Activated CD4-positive, alpha-beta T cell treated with anti-CD3 and anti-CD28 coated beads, Interleukin-2, Interleukin-4, amounts not matched to agents 100 ng/mL and 50 ng/mL, durations not matched to agents 16 hours and 8 hours (primary cell): ENCODE measurements at regions not wholly inside any gene's neighbourhood (a gene's known extent, or its start where the extent isn't known, plus 50 kb on each side); places are given as distances from the start of the nearest gene placed in this dataset.

Experiments
- DNase-seq: peaks from one replicate; pipeline ENCODE4 v3.0.0-alpha.2; 2020; ENCODE audit warnings: low spot score

DNA sequence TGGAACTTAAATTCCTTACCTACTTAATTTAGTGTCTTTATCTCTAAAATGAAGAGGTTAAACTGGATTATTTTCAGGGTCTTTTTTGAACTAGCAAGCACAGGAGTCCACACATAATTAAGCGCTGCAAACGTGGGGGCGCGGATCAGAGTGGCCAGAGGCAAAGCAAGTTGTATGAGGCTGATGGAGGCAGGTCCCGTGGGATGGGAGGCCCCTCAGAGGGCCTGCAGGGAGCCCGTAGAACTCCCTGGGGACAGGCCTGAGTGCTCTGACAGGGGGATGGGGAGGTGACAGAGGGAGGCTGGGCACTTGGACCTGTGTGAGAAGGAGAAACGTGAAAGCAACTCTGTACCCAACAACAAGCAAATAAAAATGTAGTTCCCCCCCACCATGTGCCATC lies 177.8 kb downstream of the ACKR3 start:
- no peak for DNase-seq

DNA sequence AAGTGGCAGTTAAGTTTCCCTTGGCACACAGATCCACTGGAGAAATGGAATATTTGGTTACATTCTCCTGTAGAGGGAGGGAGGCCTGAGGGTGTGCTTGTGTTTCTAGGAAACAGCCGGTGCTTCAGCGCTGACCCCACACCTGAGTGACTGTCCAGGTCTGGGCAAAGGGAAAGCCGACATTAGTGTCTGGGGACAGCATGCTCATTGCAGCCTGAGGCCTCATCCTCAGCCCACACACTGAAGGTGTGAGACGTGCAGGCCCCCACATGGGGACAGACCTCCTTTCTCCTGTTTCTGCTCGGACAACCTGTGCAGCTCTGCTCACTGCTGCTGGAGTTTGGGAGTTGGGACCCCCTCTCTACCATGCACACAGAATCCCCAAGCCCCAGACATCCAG lies 178.3 kb downstream of the ACKR3 start:
- DNase-seq = no peak

DNA sequence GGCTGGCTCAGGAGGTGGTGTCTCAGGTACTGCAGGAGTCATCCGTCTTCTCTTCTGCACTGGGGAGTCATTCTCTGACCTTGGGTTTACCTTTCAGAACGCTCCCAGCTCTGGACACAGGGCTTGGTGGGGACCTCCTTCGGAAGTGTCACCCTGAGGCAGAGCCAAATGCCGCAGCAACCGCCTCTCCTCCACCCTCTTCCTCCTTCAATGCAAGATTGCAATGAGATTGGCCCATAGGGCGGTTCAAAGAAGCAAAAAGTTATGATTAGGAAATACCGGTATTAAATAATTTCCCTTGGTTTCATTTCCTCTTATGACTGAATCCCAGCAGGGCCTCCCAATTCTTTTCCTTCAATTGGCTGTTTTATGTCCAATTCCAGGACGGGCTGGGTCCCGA lies 178.8 kb downstream of the ACKR3 start:
- DNase-seq = no peak

DNA sequence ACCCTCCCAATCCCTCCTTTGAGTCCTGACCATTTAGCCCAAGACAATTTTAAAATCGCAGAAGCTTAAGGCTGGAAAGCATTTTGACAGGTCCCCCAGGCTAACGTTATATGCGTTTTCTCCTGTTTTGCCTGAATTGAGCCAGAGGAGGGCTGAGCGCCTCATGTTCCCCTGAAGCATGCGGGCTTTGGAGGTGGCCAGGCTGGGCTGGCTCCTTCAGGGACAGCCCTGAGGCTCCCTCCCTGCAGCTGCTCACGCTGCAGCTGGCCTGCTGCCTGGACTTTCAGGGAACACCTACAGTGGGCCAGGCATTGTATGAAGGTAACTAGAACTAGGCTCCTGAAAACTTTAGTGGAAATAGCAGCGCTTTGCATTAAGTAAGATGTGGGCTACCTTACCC lies 179.2 kb downstream of the ACKR3 start:
- DNase-seq = no peak

DNA sequence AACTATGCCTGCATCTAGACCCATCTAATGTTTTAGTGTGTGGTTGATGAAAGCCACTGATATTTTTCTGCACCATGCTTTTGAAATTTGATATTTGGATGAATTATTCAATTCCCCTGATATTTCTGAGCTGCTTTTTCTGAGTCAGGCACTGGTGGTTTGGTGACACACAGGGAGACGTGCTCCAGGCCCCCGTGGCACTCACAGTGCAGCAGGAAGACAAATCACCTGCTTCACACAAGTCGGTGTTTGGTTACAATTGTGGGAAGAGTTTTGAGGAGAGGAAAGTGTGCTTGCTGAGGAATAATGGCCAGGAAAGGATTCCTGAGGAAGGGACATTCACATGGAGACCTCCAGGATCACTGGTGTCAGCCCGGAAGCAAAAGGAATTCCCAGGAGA lies 179.7 kb downstream of the ACKR3 start:
- no peak for DNase-seq

DNA sequence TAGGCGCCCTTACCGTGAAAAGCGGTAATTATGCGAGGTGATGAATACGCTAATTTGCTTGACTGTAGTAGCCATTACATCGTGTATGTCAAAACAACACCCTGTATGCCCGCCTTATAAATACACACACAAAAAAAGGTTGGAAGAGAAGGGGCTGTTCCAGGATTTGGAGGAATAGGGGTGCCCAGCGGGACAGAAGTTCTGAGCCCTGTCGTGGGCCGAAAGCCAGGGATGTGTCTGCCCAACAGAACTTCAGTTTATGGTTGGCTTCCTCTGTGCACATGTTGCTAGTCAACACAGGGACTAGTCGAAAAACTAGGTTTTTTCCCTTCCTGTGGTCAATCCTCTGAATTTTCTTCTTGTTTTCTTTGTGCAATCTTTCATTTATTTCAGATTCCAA lies 182.5 kb downstream of the ACKR3 start:
- DNase-seq = no peak

DNA sequence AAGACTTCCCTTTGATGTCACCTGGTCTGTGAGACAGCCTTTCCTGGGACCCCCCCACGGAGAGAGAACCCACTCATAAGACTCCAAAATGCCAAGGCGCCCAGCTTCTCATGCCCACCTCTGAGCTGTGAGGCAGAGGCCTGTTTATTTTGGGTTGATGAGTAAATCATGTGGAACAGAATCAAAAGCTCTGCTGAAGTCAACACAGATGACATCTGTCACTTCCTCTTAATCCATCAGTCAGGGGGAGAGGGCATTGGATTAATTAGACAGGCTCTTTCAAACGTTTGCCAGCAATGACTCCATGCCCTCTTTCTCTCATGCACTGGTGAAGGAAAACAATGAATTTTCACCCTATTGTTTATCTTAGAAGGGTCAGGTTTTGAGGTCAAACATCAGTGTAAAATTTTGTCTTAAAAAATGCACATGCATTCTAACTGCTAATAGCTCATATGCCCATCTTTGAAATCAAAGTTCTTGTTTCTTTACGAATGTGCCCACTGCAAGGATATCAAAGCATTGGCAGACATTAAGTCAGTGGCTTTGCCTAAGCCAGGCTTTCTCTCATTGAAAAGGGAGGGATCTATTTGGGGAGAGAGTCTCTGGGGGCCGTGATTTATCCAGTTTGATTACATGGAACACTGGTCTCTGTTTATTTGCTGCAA lies 184.1 kb downstream of the ACKR3 start:
- DNase-seq = no peak

DNA sequence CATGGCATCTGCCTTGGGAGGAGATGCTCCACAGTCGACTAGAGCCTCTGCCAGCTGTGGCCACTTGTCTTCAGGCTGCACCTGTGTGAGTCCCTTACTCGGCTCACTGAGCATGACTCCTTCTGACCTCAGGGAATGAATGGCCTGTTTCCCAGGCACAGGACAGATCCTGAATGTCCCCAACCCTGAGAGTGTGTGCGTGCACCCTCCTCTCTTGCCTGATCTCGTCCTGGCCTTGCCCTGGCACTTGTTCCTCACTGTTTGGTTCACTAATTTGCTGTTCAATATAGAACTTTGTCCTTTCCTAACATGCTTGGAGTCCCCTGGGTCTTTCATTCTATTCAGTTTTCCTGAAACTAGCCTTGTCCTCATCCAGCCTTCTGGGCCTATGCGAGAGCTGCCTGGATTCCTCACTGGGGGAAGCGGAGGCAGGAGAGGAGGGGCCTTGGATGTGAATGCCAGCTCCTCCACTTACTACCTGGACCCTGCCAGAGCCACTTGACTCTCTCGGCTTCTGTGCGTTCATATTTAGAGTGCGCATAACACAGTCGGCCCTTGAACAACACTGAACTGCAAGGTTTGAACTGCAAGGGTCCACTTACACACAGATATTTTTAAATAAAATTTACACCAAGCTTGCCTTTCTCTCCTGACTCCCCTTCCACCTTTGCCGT lies 184.8 kb downstream of the ACKR3 start:
- no peak for DNase-seq

DNA sequence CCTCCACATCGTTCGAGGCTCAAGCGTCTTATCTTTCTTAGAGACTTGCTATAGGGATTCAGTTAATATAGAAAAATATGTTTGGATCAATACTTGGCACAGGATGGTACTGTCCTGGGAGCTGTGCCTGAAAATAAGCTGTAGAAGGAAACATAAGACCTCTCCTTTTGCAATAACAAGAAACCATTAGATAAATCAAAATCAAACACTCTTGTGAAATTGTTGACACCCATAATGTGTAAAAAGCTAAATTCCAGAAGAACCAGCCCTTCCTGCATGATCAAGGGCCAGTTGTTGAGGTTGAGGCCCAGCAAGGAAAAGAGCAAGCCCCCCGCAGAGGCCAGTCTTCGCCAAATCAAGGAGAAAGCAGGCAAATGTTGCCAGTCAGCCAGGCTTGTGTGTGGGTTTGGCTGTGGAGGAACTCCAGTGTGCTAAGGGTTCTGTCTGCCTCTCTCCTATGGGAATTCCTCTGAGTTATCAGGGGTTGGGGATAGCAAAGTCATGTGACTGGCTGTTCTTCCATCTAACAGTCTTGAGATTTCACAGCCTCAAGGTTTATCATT lies 185.7 kb downstream of the ACKR3 start:
- DNase-seq = no peak

DNA sequence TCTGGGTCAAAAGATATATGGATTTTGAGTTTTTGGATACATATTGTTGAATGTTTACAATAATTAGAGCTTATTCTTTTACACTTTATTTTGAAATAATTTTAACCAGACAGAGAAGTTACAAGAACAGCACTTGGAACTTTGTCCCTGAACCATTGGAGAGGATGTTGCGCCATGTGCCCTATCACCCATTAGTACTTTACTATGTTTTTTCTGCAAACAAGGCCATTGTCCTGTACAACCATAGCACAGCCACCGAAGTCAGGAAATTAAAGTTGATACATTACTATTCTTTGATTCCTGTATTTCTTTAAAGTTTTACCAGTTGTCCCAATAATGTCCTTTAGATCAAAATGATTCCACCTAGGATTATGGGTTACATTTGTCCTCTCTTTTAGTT lies 188.8 kb downstream of the ACKR3 start:
- no peak for DNase-seq

DNA sequence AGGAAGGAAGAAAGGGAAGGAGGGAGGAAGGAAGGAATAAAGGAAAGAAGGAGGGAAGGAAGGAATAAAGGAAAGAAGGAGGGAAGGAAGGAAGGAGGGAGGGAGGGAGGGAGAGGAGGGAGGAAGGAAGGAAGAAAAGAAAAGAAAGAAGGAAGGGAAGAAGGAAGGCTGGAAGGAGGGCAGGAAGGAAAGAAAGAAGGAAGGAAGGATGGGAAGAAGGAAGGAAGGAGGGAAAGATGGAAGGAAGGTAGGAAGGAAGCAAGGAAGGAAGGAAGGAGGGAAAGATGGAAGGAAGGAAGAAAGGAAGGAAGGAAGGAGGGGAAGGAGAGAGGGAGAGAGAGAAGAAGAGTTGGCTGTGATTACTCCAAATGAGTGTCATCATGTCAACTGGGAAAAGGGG lies 190.6 kb downstream of the ACKR3 start:
- no peak for DNase-seq

DNA sequence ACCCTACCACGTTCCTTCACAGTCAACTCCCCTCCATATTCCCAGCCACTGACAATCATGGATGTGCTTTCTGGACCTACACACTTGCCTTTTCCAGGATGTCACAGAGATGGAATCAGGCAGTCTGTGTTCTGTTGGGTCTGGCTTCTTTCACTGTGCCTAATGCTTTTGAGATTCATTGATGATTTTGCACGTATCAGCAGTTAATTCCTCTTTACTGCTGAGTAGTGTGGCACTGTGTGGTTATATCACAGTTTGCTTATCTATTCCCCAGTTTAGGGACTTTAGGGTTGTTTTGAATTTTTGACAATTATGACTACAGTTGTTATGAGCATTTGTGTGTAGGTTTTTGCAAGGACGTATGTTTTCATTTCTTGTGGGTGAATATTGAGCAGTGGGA lies 191.7 kb downstream of the ACKR3 start:
- no peak for DNase-seq

DNA sequence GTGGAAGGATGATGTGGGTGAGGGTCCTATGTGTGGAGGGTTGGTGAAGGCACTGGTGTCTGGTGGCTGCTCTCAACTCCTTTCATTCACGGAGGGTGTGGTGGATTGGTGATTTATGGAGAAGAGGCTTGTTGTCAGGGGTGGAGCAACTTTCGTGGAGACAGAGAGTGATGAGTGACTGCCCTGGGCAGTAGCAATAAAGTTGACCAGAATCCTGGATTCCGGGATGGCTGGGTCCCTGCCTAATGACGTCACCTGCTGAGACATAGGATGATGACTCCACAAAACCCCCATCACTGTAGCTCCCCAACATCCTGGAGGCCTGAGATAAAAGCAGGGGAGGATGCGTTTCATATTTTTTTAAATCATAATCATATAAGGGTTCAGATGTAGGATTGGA lies 193.0 kb downstream of the ACKR3 start:
- DNase-seq = no peak

DNA sequence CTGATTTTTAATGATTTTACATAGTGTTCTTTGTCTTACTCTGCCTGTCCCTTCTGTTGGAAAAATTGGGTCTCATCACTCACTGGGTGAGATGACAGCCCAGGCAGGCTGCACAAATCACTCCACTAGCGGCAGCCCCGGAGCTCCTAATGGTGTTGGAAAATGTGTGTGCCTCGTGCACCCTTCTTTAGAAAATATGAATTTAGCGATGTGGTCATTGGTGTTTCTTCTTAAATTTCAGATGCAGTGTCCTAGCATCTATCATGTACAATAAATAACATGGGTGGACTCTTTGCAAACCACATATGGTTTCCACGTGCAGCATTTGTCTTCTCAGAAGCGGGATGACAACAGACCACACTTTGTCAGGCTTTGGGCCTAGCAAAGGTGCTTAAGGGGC lies 194.2 kb downstream of the ACKR3 start:
- no peak for DNase-seq

DNA sequence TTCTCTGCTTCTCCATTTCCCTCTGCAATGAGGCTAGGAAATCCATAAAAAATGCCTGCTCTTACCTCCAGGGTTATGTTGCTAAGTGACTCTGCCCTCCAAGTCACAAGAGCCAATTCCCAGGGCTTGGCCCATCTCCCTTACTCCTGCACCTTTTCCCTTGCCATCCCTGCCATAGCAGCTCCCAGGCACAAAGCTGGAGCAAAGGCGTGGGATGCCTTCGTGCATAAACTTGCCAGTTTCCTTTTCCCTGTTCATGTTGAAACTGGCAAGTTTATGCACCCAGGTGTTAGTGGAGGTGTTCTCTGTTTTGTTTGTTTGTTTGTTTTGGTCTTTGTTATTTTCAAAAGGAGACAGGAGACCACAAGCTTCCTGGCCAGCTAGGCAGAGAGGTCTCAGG lies 195.1 kb downstream of the ACKR3 start:
- DNase-seq = no peak

DNA sequence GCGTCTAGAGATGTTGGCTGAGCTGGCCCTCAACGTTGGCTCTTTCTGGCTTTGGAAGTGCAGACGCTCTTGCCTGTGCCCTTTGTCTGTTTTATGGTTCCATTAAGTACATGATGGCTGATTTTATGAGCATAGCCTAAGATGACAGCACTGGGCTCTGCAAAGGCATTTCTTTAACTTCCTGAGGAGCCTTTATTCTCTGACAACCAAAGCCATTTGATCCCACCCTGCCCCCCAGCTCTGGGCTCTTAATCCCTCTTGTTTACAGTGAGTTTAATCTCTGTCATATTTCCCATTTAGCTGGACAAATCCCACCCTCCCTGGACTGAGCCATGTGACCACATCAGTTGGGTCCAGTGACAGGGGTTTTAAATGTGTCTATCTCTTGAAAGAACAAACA lies 195.9 kb downstream of the ACKR3 start:
- no peak for DNase-seq

DNA sequence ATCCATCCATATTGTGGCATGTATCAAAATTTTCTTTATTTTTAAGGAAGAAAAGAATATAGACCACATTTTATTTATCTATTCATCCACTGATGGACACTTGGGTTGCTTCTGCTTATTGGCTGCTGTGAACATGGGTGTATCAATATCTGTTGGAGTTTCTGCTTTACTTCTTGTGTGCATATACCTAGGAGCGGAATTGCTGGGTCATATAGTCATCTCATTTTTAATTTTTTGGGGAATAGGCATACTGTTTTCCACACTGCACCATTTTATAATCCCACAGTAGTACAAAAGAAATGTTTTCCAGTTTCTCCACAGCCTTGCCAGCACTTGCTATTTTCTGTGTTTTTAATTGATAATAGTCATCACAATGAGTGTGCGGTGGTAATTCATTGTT lies 197.2 kb downstream of the ACKR3 start:
- DNase-seq = no peak

DNA sequence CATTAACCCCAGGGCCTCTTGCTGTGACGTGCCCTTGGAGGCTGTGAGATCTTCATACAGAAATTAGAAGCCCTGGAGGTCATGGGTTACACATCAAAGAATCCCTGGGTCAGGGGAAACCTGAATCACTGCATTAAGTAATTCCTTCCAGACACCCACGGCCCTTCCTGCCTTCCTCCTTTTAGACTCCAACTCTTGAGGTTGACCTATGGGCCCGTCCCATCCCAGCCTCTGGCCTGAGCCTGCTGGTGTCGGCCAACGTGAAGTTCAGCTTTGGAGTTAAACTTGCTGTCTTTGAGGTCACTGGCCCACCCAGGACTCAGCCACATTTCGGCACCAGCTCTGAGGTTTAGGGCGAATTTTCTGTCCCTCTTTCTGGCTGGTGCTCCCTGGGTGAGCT lies 198.3 kb downstream of the ACKR3 start:
- no peak for DNase-seq

DNA sequence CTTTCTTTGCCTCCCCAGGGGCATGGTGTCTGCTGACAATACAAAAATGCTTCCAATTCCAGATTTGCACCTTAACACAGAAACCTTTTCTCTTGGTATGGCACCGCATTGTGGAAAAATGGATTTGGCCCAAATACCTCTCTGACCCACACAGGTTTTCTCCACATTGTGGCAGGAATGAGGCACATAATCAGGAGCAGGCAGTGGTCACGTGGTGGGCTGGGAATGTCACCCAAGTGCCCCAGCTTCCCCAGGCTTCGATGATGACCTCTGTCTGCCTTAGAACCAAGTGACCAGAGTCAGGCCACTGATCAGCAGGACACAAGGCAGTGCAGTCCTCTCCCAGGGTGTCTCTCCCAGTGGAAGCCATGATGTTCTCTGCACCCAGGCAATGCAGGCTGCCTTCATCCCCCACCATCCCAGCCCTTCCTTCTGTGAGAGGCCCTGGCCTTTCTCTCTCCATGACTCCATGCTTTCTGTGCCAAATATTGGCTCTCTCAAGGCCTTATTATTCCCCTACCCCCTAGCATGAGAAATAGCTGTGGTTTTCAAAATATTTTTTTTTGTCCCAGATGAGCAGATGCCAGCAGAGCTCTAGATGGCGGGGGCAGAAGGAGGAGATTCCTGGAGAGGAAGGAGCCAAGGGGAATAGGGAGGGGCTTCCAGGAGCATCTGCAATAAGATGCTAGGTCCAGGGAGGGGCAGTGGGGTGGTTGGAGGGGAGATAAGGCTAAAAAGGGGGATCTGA lies 198.9 kb downstream of the ACKR3 start:
- no peak for DNase-seq

DNA sequence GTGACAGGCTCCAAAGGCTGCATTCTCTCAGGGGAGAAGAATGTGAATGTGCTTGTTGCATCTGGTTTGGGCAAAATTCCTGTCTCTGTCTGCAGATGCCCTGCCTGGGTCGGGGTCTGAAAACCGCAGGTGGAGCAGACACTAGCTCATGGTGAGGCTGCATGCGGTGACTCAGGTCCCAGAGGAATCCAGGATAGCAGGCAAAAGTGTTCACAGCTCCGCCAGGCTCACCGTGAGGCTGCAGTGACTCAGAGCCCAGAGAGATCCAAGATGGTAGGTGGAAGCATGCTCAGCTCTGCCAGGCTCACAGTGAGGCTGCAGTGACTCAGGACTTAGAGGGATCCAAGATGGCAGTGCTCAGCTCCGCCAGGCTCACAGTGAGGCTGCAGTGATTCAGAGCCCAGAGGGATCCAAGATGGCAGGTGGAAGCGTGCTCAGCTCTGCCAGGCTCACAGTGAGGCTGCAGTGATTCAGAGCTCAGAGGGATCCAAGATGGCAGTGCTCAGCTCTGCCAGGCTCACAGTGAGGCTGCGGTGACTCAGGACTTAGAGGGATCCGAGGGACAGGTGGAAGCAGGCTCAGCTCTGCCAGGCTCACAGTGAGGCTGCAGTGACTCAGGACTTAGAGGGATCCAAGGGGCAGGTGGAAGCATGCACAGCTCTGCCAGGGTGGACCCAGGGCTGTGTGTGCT lies 200.5 kb downstream of the ACKR3 start:
- no peak for DNase-seq

DNA sequence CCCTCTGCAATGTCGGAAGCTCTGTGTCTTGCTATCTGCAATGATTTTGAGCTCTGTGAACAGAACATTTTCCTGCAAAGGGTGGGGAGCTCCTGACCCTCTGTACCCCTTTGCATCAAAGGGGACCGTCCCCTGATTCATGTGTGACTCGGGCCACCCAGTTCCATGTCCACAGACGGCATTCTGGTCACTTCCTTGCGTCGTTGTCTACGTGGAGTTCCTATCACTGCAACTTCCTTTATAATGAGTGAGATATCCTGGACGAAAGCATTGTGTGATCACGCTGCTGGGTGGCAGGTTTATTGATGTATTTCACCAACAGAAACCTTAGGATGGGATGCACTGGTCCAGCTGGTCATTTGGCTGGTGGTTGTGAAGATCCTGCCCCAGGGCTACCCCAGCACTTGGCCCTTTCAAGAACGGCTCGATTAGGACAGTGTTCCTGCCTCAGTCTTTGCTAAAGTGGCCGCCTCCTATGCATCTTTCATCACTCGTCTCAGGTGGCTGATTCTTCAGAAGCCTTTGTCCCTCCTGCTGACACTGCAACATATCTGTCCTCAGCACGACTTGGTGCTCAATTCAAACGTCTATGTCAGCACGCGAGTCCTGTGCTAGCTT lies 202.7 kb downstream of the ACKR3 start:
- no peak for DNase-seq

DNA sequence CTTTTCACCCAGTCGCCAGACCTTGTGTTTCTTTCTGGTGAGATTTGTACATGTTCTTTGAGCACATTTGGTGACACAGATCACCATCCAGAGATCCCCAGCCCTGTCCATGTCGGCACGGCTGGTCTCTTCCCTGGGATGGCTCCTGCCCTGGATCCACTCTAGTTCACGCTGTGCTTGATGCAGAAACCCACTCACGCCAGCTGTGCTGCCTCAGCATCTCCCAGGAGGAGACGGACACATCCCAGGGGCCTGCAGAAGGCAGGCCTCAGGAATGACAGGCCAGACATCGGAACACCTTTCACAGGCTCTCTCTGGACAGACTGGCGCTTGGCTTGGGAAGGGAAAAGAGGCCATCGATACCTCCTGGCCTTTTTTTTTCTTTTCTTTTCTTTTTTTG lies 203.6 kb downstream of the ACKR3 start:
- DNase-seq = no peak
